Endothelial cell (in vitro differentiated cells): ENCODE measurements at regions not wholly inside any gene's neighbourhood (a gene's known extent, or its start where the extent isn't known, plus 50 kb on each side); places are given as distances from the start of the nearest gene placed in this dataset.

ENCODE experiments used
- DNase-seq: peaks from one replicate; pipeline ENCODE4 v3.0.0; 2021; ENCODE audit warnings: low spot score
- H3K27ac Mint-ChIP-seq: one replicate; pipeline ENCODE4 v1.8.0; 2021; ENCODE audit warnings: mixed read lengths, inconsistent platforms; ENCODE audit not compliant: unreplicated experiment
- H3K27me3 Mint-ChIP-seq: one replicate; pipeline ENCODE4 v1.8.0; 2021; ENCODE audit warnings: mild to moderate bottlenecking, moderate library complexity, mixed read lengths, inconsistent platforms; ENCODE audit not compliant: unreplicated experiment
- H3K36me3 Mint-ChIP-seq: one replicate; pipeline ENCODE4 v1.8.0; 2021; ENCODE audit warnings: mild to moderate bottlenecking, low read depth, mixed read lengths, inconsistent platforms; ENCODE audit not compliant: unreplicated experiment
- H3K4me1 Mint-ChIP-seq: one replicate; pipeline ENCODE4 v1.8.0; 2021; ENCODE audit warnings: mild to moderate bottlenecking, mixed read lengths, inconsistent platforms; ENCODE audit not compliant: unreplicated experiment
- H3K4me3 Mint-ChIP-seq: one replicate; pipeline ENCODE4 v1.8.0; 2021; ENCODE audit warnings: mild to moderate bottlenecking, mixed read lengths, inconsistent platforms; ENCODE audit not compliant: unreplicated experiment
- H3K9me3 Mint-ChIP-seq: one replicate; pipeline ENCODE4 v1.8.0; 2021; ENCODE audit warnings: mixed read lengths, inconsistent platforms; ENCODE audit not compliant: unreplicated experiment
- TF ChIP-seq, protein P1 (sequence below): fragments of 200-600 bp; sonication (generic); IDR thresholded peaks from one replicate; pipeline ENCODE4 v1.5.0; 2021; ENCODE audit warnings: antibody characterized with exemption; ENCODE audit not compliant: unreplicated experiment

DNA sequence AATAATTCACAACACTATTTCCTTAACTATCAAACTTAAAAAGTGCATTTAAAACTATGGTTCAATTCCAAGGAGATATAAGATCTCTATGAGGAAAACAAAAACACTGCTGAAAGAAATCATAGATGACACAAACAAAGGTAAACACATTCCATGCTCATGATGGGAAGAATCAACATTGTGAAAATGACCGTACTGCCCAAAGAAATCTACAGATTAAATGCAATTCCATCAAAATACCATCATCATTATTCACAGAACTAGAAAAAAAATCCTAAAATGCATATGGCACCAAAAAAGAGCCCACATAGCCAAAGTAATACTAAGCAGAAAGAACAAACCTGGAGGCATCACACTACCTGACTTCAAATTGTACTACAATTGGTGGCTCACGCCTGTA is 159.9 kb upstream of the EEPD1 start:
- no peaks in the 10 kb centered on the region for H3K36me3 Mint-ChIP-seq
- no peaks in the 10 kb centered on the region for H3K9me3 Mint-ChIP-seq
- no peak overlapping the region for H3K27ac Mint-ChIP-seq
- H3K4me3 Mint-ChIP-seq, result no peak overlapping the region
- no peaks in the 10 kb centered on the region for H3K27me3 Mint-ChIP-seq
- DNase-seq, result no peak
- TF ChIP-seq, protein P1, sequence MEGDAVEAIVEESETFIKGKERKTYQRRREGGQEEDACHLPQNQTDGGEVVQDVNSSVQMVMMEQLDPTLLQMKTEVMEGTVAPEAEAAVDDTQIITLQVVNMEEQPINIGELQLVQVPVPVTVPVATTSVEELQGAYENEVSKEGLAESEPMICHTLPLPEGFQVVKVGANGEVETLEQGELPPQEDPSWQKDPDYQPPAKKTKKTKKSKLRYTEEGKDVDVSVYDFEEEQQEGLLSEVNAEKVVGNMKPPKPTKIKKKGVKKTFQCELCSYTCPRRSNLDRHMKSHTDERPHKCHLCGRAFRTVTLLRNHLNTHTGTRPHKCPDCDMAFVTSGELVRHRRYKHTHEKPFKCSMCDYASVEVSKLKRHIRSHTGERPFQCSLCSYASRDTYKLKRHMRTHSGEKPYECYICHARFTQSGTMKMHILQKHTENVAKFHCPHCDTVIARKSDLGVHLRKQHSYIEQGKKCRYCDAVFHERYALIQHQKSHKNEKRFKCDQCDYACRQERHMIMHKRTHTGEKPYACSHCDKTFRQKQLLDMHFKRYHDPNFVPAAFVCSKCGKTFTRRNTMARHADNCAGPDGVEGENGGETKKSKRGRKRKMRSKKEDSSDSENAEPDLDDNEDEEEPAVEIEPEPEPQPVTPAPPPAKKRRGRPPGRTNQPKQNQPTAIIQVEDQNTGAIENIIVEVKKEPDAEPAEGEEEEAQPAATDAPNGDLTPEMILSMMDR, result no peak
- peaks cover 22% of the 10 kb centered on the region for H3K4me1 Mint-ChIP-seq

DNA sequence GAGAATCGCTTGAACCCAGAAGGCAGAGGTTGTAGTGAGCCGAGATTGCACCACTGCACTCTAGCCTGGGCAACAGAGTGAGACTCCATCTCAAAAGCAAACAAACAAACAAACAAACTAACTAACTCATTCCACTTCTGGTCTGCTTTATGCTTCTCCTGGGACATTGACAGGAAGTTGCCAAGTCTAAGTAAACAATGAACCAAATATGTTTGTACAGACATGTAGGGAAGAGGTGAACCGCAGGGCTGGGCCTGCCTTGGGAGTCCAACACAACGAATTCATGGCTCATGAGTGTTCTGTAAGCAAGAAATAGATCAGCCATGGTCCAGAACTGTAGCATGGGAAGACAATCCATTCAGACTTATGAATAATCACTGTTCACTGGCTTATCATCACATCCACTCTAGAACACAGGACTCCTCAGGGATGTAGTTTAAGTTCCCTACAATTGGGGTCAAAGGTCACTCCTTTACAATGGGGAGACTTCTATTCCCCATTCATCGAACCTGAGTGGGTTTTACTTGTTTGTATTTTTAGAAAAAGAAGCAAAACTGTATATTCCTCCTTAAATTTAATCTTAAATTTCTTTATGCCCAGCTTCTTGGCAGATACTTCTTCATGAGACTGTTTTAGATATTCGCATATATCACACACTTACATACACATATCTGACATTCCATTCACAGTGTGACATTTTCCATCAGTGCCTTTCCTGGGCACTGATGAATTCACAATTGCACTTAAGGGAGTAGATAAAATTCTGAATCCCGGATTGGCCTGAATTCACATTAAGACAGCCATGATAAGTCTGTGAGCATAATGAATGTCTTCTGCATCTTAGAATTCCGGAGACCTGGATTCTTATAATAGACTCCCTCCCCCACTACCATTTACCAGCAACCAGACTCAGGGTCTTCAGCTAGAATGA is 159.1 kb upstream of the EEPD1 start:
- Mint-ChIP-seq H3K4me1 (peaks cover 20% of the 10 kb centered on the region), H3K27me3 (no peaks in the 10 kb centered on the region), H3K4me3 (no peak overlapping the region), H3K27ac (no peak overlapping the region), H3K9me3 (no peaks in the 10 kb centered on the region), H3K36me3 (no peaks in the 10 kb centered on the region)
- TF ChIP-seq, protein P1, result no peak
- no peak for DNase-seq

DNA sequence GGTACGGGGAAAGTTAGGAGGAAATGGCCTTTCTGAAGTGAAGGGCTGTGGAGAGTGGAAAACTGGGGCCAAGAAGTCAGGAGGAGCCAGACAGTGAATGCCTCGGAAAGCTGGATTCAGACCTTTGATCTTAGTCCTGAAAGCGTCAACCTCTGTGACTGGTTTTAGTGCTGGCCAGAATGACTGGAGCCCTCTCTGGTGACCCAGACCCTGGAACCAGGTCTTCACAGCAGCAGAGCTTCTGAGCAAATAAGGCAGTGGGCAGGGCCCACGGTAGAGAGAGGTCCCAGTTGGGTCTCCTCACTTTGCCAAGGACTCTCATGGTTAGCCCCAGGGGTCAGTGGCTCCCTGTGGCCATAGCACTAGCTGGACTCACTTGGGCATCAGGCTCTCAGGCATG is 157.7 kb upstream of the EEPD1 start:
- H3K4me3 Mint-ChIP-seq, result no peak overlapping the region

DNA sequence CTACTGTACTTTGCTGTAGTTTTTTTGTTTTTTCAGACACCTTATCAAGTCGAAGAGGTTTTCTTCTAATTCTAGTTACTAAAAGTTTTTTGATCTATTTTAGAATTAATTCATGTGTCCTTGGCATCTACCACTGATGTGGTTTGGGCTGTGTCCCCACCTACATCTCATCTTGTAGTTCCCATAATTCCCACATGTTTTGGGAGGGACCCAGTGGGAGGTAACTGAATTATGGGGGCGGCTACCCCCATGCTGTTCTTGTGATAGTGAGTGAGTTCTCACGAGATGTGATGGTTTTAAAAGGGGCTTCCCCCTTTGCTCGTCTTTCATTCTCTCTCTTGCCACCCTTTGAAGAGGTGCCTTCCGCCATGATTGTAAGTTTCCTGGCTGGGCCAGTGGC is 154.6 kb upstream of the EEPD1 start:
- no peak for DNase-seq
- peaks cover 30% of the 10 kb centered on the region for H3K4me1 Mint-ChIP-seq
- no peak overlapping the region for H3K4me3 Mint-ChIP-seq
- no peaks in the 10 kb centered on the region for H3K27me3 Mint-ChIP-seq
- H3K27ac Mint-ChIP-seq, result no peak overlapping the region
- no peaks in the 10 kb centered on the region for H3K9me3 Mint-ChIP-seq
- TF ChIP-seq, protein P1, result no peak
- H3K36me3 Mint-ChIP-seq, result no peaks in the 10 kb centered on the region

More for the DNA sequence above, 157.7 kb upstream of the EEPD1 start:
- Mint-ChIP-seq H3K9me3 (no peaks in the 10 kb centered on the region), H3K27me3 (no peaks in the 10 kb centered on the region), H3K36me3 (no peaks in the 10 kb centered on the region), H3K27ac (no peak overlapping the region), H3K4me1 (peaks cover 17% of the 10 kb centered on the region)
- no peak for DNase-seq
- TF ChIP-seq, protein P1, result no peak

DNA sequence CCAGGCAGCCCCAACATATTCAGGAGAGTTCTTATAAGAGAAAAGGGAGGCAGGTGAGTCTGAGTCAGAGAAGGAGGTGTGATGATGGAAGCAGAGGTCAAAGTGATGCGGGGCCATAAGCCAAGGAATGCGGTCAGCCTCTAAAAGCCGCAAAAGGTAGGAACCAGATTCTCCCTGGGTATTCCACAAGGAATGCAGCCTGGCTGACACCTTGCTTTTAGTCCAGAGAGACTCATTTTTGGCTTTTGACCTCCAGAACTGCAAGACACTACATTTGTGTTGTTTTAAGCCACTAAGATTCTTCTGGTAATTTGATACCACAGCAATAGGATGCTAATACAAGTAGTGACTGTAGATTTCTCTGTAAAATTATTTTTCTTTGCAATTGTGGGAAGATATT is 151.5 kb upstream of the EEPD1 start:
- no peak overlapping the region for H3K4me3 Mint-ChIP-seq
- H3K27me3 Mint-ChIP-seq, result no peaks in the 10 kb centered on the region

More for the DNA sequence above, 151.5 kb upstream of the EEPD1 start:
- H3K36me3 Mint-ChIP-seq, result no peaks in the 10 kb centered on the region
- DNase-seq, result no peak
- H3K9me3 Mint-ChIP-seq, result no peaks in the 10 kb centered on the region
- TF ChIP-seq, protein P1, result no peak
- H3K27ac Mint-ChIP-seq, result no peak overlapping the region
- peaks cover 30% of the 10 kb centered on the region for H3K4me1 Mint-ChIP-seq
